ENCODE measurements at regions not wholly inside any gene's neighbourhood (a gene's known extent, or its start where the extent isn't known, plus 50 kb on each side); places are given as distances from the start of the nearest gene placed in this dataset.
"Not testable (repeated sequence)": the region's sequence is repeated elsewhere in the genome, so short reads cannot be mapped to it uniquely, and the experiment has no call there.

- no peak for DNase-seq (ENCODE audit: low read depth in 2 of 2)
Observed at GRCh38 chr5:74462356-74462755, 178.2 kb downstream of the ENC1 start.

GRCh38 chr5:74461251-74461650, 179.3 kb downstream of the ENC1 start:
- DNase-seq (ENCODE audit: low read depth in 2 of 2): no peak

GRCh38 chr5:74460694-74461093, 179.8 kb downstream of the ENC1 start:
- DNase-seq (ENCODE audit: low read depth in 2 of 2): no peak

- no peak for DNase-seq (ENCODE audit: low read depth in 2 of 2)
Observed at GRCh38 chr5:74459984-74460383, 180.5 kb downstream of the ENC1 start.

- DNase-seq (ENCODE audit: low read depth in 2 of 2): no peak
Observed at GRCh38 chr5:74457876-74458275, 182.7 kb downstream of the ENC1 start.

GRCh38 chr5:74454263-74455030, 186.1 kb downstream of the ENC1 start:
- no peak for DNase-seq (ENCODE audit: low read depth in 2 of 2)

GRCh38 chr5:74452856-74453255, 187.7 kb downstream of the ENC1 start:
- DNase-seq (ENCODE audit: low read depth in 2 of 2): no peak

GRCh38 chr5:74450095-74450494, 190.4 kb downstream of the ENC1 start:
- no peak for DNase-seq (ENCODE audit: low read depth in 2 of 2)

- DNase-seq (ENCODE audit: low read depth in 2 of 2): no peak
Observed at GRCh38 chr5:74446725-74447241, 193.7 kb downstream of the ENC1 start.

GRCh38 chr5:74442466-74442865, 198.1 kb downstream of the ENC1 start:
- DNase-seq (ENCODE audit: low read depth in 2 of 2): no peak

GRCh38 chr5:74441616-74442015, 198.9 kb downstream of the ENC1 start:
- no peak for DNase-seq (ENCODE audit: low read depth in 2 of 2)

GRCh38 chr5:74440341-74440740, 200.2 kb downstream of the ENC1 start:
- DNase-seq (ENCODE audit: low read depth in 2 of 2): no peak

GRCh38 chr5:74437870-74438269, 202.7 kb downstream of the ENC1 start:
- DNase-seq (ENCODE audit: low read depth in 2 of 2): not testable (repeated sequence)

GRCh38 chr5:74433896-74434829, 206.4 kb downstream of the ENC1 start:
- DNase-seq (ENCODE audit: low read depth in 2 of 2): no peak

GRCh38 chr5:74433255-74433895, 207.2 kb downstream of the ENC1 start:
- no peak for DNase-seq (ENCODE audit: low read depth in 2 of 2)

GRCh38 chr5:74432721-74433120, 207.8 kb downstream of the ENC1 start:
- no peak for DNase-seq (ENCODE audit: low read depth in 2 of 2)

- DNase-seq (ENCODE audit: low read depth in 2 of 2): no peak
Observed at GRCh38 chr5:74432216-74432615, 208.3 kb downstream of the ENC1 start.

GRCh38 chr5:74431290-74431669, 209.2 kb downstream of the ENC1 start:
- DNase-seq (ENCODE audit: low read depth in 2 of 2): no peak

GRCh38 chr5:74430631-74431289, 209.8 kb downstream of the ENC1 start:
- no peak for DNase-seq (ENCODE audit: low read depth in 2 of 2)

- no peak for DNase-seq (ENCODE audit: low read depth in 2 of 2)
Observed at GRCh38 chr5:74429495-74429894, 211.0 kb downstream of the ENC1 start.

GRCh38 chr5:74428876-74429275, 211.7 kb downstream of the ENC1 start:
- no peak for DNase-seq (ENCODE audit: low read depth in 2 of 2)

GRCh38 chr5:74428275-74428674, 212.3 kb downstream of the ENC1 start:
- DNase-seq (ENCODE audit: low read depth in 2 of 2): no peak
